Transverse colon (tissue), 3 donors: ENCODE measurements at regions not wholly inside any gene's neighbourhood (a gene's known extent, or its start where the extent isn't known, plus 50 kb on each side); places are given as distances from the start of the nearest gene placed in this dataset.

ENCODE experiments used
- POLR2A ChIP-seq: fragments of 450-650 bp; IDR thresholded peaks from one replicate; pipeline ENCODE4 v1.6.1; 2016; ENCODE audit warnings: antibody characterized with exemption, mild to moderate bottlenecking, moderate library complexity
- TF ChIP-seq, protein P1 (sequence below), 5 experiments: fragments of 200-600 bp in 3 of 5; fragments of 450-650 bp in 2 of 5; sonication (generic) in 3 of 5; IDR thresholded peaks; 1 replicate in 2 of 5; 2 replicates in 3 of 5; pipeline ENCODE4 v1.5.1; 2016 to 2017; ENCODE audit warnings: antibody characterized with exemption in 5 of 5, inconsistent platforms in 3 of 5, mild to moderate bottlenecking in 2 of 5, moderate library complexity in 1 of 5

DNA sequence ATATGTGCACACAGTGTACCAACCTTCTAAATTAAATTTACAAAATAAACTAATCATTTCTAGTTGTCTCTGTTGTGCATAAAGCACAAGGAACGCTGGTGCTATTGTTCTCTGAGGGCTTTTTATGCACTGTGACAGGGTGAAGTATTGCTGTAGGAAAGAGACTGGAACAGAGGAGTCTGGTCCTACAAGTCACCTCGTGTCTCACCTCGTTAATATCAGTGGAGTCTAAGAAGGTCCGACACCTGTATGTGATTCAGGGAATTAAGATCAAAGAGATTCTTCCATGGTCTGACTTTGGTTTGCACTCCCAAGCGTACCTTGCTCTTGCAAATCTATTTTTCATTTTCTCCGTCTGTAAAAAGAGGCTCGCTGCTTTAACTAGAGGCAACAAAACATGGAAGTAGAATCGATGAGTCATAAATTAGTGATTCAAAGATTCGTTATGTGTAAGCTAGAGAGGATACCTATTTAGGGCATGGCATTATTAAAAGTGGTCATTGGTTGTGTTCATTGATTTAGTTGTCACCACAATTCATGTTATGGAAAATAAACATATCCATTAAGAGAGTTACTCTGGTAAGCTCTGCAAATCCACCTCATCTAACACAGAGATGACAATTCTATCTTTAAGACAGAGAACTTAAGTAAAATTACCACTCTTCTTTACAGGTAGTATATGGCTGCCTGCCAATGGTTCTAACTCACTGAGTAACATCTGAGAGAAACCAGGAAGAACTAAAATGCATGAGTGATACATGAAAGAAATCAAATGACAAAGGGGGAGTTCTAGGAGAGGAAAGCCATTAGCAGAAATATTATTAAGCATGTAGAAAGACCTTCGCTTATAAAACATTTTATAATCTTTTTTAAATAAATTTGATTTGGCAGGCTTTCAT lies 219.4 kb upstream of the GBE1 start:
- TF ChIP-seq, protein P1, sequence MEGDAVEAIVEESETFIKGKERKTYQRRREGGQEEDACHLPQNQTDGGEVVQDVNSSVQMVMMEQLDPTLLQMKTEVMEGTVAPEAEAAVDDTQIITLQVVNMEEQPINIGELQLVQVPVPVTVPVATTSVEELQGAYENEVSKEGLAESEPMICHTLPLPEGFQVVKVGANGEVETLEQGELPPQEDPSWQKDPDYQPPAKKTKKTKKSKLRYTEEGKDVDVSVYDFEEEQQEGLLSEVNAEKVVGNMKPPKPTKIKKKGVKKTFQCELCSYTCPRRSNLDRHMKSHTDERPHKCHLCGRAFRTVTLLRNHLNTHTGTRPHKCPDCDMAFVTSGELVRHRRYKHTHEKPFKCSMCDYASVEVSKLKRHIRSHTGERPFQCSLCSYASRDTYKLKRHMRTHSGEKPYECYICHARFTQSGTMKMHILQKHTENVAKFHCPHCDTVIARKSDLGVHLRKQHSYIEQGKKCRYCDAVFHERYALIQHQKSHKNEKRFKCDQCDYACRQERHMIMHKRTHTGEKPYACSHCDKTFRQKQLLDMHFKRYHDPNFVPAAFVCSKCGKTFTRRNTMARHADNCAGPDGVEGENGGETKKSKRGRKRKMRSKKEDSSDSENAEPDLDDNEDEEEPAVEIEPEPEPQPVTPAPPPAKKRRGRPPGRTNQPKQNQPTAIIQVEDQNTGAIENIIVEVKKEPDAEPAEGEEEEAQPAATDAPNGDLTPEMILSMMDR (IDR thresholded peaks at IDR 0.05), result no peak
- no peak for TF ChIP-seq POLR2A
